ENCODE measurements at regions not wholly inside any gene's neighbourhood (a gene's known extent, or its start where the extent isn't known, plus 50 kb on each side); places are given as distances from the start of the nearest gene placed in this dataset.

DNA sequence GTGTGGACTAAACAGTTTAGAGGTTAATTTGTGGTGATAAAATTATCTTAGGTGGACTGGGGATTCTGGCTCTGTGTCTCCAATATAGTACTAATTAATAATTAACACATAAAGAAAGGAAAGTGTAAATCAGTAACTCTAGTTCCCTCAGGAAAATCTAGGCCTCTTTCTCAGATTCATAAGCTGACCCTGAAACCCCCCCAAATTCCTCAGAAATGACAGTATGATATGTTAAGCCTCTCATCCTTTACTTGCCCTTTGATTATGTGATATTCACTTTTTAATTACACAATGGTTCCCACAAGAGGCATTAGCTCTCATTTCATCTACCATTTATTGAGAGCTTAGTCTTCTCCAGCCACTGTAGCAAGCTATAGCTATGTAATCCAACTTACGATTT is 636.2 kb upstream of the SEMA6A start:
- Mint-ChIP-seq H3K4me1 (peaks cover 4% of the 10 kb centered on the region), H3K27me3 (ENCODE audit: insufficient read depth, low read depth) (peaks cover 9% of the 10 kb centered on the region), H3K36me3 (peaks cover 2% of the 10 kb centered on the region), H3K4me3 (no peak overlapping the region), H3K27ac (no peak overlapping the region), H3K9me3 (peaks cover 4% of the 10 kb centered on the region)
- Histone ChIP-seq H3K4me3 (no peak overlapping the region), H4K20me1 (ENCODE audit: low read depth) (no peaks in the 10 kb centered on the region), H3F3A (ENCODE audit: low read depth) (no peaks in the 10 kb centered on the region), H3K9ac (no peak overlapping the region), H3K4me1 (peaks cover 5% of the 10 kb centered on the region), H2AFZ (replicated peaks) (no peak overlapping the region), H3K27ac (no peak overlapping the region), H3K4me2 (no peak overlapping the region), H3K79me2 (ENCODE audit: low read depth) (no peaks in the 10 kb centered on the region), H3K36me3 (no peaks in the 10 kb centered on the region), H3K27me3 (no peaks in the 10 kb centered on the region), H3K9me3 (ENCODE audit: low read depth) (no peaks in the 10 kb centered on the region)
- DNase-seq (ENCODE audit: low spot score) = no peak
- TF ChIP-seq EZH2phosphoT487 (IDR thresholded peaks at IDR 0.05) (no peak), EZH2 (IDR thresholded peaks at IDR 0.05) (no peak), CTCF (IDR thresholded peaks at IDR 0.05) (no peak)

GRCh38 chr5:117209479-117209878 is 634.9 kb upstream of the SEMA6A start:
- Mint-ChIP-seq H3K36me3 (peaks cover 2% of the 10 kb centered on the region), H3K4me1 (peaks cover 13% of the 10 kb centered on the region), H3K9me3 (peaks cover 4% of the 10 kb centered on the region), H3K27me3 (ENCODE audit: insufficient read depth, low read depth) (peaks cover 12% of the 10 kb centered on the region), H3K27ac (no peak overlapping the region), H3K4me3 (no peak overlapping the region)
- no peaks in the 10 kb centered on the region for H3K36me3 ChIP-seq
- no peaks in the 10 kb centered on the region for H4K20me1 ChIP-seq (ENCODE audit: low read depth)
- H3K4me3 ChIP-seq = no peak overlapping the region
- H3K9ac ChIP-seq = no peak overlapping the region
- no peaks in the 10 kb centered on the region for H3K79me2 ChIP-seq (ENCODE audit: low read depth)
- no peak overlapping the region for H3K27ac ChIP-seq
- no peaks in the 10 kb centered on the region for H3F3A ChIP-seq (ENCODE audit: low read depth)
- no peak for DNase-seq (ENCODE audit: low spot score)
- TF ChIP-seq EZH2phosphoT487 (IDR thresholded peaks at IDR 0.05) (no peak), CTCF (IDR thresholded peaks at IDR 0.05) (no peak), EZH2 (IDR thresholded peaks at IDR 0.05) (no peak)
- no peak overlapping the region for H2AFZ ChIP-seq (replicated peaks)
- H3K9me3 ChIP-seq (ENCODE audit: low read depth) = no peaks in the 10 kb centered on the region
- no peak overlapping the region for H3K4me2 ChIP-seq
- H3K27me3 ChIP-seq = no peaks in the 10 kb centered on the region
- H3K4me1 ChIP-seq = peaks cover 15% of the 10 kb centered on the region

DNA sequence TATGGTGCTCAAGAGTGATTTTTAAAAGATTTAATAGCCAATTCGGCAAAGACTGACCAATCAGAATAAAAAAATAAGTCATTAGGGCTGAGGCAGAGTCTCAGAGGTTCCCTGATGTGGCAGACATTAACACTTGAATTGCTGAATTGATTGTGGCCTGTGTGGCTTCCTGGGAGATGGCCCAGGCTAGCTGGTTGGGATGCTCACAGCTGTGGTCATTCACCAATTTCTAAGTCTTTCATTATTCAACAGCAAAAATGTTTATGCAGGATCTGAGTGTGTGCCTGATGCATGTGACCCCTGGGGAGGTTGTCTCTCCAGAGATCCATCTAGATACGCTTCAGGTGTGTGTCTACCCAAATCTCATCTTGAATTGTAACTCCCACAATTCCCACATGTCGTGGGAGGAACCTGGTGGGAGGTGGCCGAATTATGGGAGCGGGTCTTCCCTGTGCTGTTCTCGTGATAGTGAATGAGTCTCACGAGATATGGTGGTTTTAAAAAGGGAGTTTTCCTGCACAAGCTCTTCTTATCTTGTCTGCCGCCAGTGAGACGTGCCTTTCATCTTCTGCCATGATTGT is 632.6 kb upstream of the SEMA6A start:
- H3K27me3 ChIP-seq = no peaks in the 10 kb centered on the region
- no peak for DNase-seq (ENCODE audit: low spot score)
- H3K36me3 ChIP-seq = no peaks in the 10 kb centered on the region
- H3F3A ChIP-seq (ENCODE audit: low read depth) = no peaks in the 10 kb centered on the region
- Mint-ChIP-seq H3K4me1 (peaks cover 13% of the 10 kb centered on the region), H3K36me3 (peaks cover 2% of the 10 kb centered on the region), H3K4me3 (no peak overlapping the region), H3K9me3 (peaks cover 4% of the 10 kb centered on the region), H3K27me3 (ENCODE audit: insufficient read depth, low read depth) (peaks cover 12% of the 10 kb centered on the region), H3K27ac (peak overlapping the region; percentile 72)
- peak overlapping the region; percentile 57 for H2AFZ ChIP-seq (replicated peaks)
- no peak overlapping the region for H3K4me2 ChIP-seq
- H3K4me1 ChIP-seq = peaks cover 15% of the 10 kb centered on the region
- TF ChIP-seq EZH2phosphoT487 (IDR thresholded peaks at IDR 0.05) (no peak), EZH2 (IDR thresholded peaks at IDR 0.05) (no peak), CTCF (IDR thresholded peaks at IDR 0.05) (no peak)
- H3K27ac ChIP-seq = no peak overlapping the region
- no peaks in the 10 kb centered on the region for H3K79me2 ChIP-seq (ENCODE audit: low read depth)
- H3K9me3 ChIP-seq (ENCODE audit: low read depth) = no peaks in the 10 kb centered on the region
- no peak overlapping the region for H3K9ac ChIP-seq
- no peaks in the 10 kb centered on the region for H4K20me1 ChIP-seq (ENCODE audit: low read depth)
- H3K4me3 ChIP-seq = no peak overlapping the region

Data from neural progenitor cell (in vitro differentiated cells).